ENCODE measurements at regions not wholly inside any gene's neighbourhood (a gene's known extent, or its start where the extent isn't known, plus 50 kb on each side); places are given as distances from the start of the nearest gene placed in this dataset.

- Mint-ChIP-seq H3K36me3 (no peaks in the 10 kb centered on the region), H3K27ac (no peak overlapping the region), H3K9me3 (no peaks in the 10 kb centered on the region), H3K27me3 (peaks cover 45% of the 10 kb centered on the region), H3K4me3 (no peak overlapping the region), H3K4me1 (peaks cover 8% of the 10 kb centered on the region)
- CTCF ChIA-PET: no interaction called here
- no peak for DNase-seq
Observed at GRCh38 chr1:167165948-167166689, 54.6 kb upstream of the POU2F1 start.

- no peak overlapping the region for H3K4me3 Mint-ChIP-seq
- peaks cover 8% of the 10 kb centered on the region for H3K4me1 Mint-ChIP-seq
- CTCF ChIA-PET: no interaction called here
- peaks cover 50% of the 10 kb centered on the region for H3K27me3 Mint-ChIP-seq
- no peaks in the 10 kb centered on the region for H3K36me3 Mint-ChIP-seq
- no peak for DNase-seq
- H3K9me3 Mint-ChIP-seq: no peaks in the 10 kb centered on the region
- H3K27ac Mint-ChIP-seq: no peak overlapping the region
Observed at GRCh38 chr1:167166690-167167075, 54.0 kb upstream of the POU2F1 start.

- CTCF ChIA-PET: no interaction called here
- H3K4me1 Mint-ChIP-seq: peaks cover 2% of the 10 kb centered on the region
- DNase-seq: no peak
- no peak overlapping the region for H3K4me3 Mint-ChIP-seq
- no peaks in the 10 kb centered on the region for H3K36me3 Mint-ChIP-seq
- peaks cover 57% of the 10 kb centered on the region for H3K27me3 Mint-ChIP-seq
- H3K27ac Mint-ChIP-seq: no peak overlapping the region
- H3K9me3 Mint-ChIP-seq: no peaks in the 10 kb centered on the region
Observed at GRCh38 chr1:167168424-167168823, 52.3 kb upstream of the POU2F1 start.

- no peaks in the 10 kb centered on the region for H3K36me3 Mint-ChIP-seq
- no peak overlapping the region for H3K4me3 Mint-ChIP-seq
- no peak overlapping the region for H3K27ac Mint-ChIP-seq
- no peaks in the 10 kb centered on the region for H3K4me1 Mint-ChIP-seq
- H3K27me3 Mint-ChIP-seq: peaks cover 62% of the 10 kb centered on the region
- CTCF ChIA-PET: no interaction called here
- DNase-seq: no peak
- no peaks in the 10 kb centered on the region for H3K9me3 Mint-ChIP-seq
Observed at GRCh38 chr1:167169642-167170041, 51.0 kb upstream of the POU2F1 start.
